Large intestine (tissue), 3 donors: ENCODE measurements at regions not wholly inside any gene's neighbourhood (a gene's known extent, or its start where the extent isn't known, plus 50 kb on each side); places are given as distances from the start of the nearest gene placed in this dataset.
A peak's percentile ranks its signal among the peaks of the same experiment; 100 is the strongest.

Experiments used
- DNase-seq, 2 donors: peaks; one replicate each; pipeline versions ENCODE4 v3.0.0 to v3.0.0-alpha.2; 2013
- H3K27ac ChIP-seq: one replicate; pipeline ENCODE4 v1.5.1; 2013; ENCODE audit warnings: low read length
- H3K27me3 ChIP-seq: 2 replicates; pipeline ENCODE4 v1.6.1; 2013; ENCODE audit warnings: low read length; ENCODE audit not compliant: control insufficient read depth, insufficient read depth
- H3K36me3 ChIP-seq: 2 replicates; pipeline ENCODE4 v1.6.1; 2013; ENCODE audit warnings: low read length; ENCODE audit not compliant: control insufficient read depth, insufficient read depth
- H3K4me1 ChIP-seq: one replicate; pipeline ENCODE4 v1.6.1; 2013; ENCODE audit warnings: low read length; ENCODE audit not compliant: control insufficient read depth, insufficient read depth
- H3K4me3 ChIP-seq: one replicate; pipeline ENCODE4 v1.5.1; 2013; ENCODE audit warnings: low read length
- H3K9me3 ChIP-seq: one replicate; pipeline ENCODE4 v1.6.1; 2013; ENCODE audit warnings: mild to moderate bottlenecking, low read depth, low read length, moderate library complexity; ENCODE audit not compliant: control insufficient read depth
- WGBS: methylation state at CpG from one replicate; pipeline ENCODE4 v1.1.5; 2013; ENCODE audit warnings: low lambda C conversion rate; ENCODE audit not compliant: insufficient coverage; 5-methylcytosine and 5-hydroxymethylcytosine counted together

GRCh38 chr22:34000879-34001526 is 80.7 kb upstream of the LARGE1 start:
- Histone ChIP-seq H3K4me3 (no peak overlapping the region), H3K27me3 (no peaks in the 10 kb centered on the region), H3K4me1 (no peaks in the 10 kb centered on the region), H3K36me3 (no peaks in the 10 kb centered on the region), H3K27ac (no peak overlapping the region), H3K9me3 (no peaks in the 10 kb centered on the region)
- WGBS, result 100% methylated on average over 1 of the region's 2 CpGs
- DNase-seq, result peak in 1 of 2 donors; percentile 14

- no peak overlapping the region for H3K4me3 ChIP-seq
- H3K9me3 ChIP-seq, result no peaks in the 10 kb centered on the region
- H3K27ac ChIP-seq, result no peak overlapping the region
- DNase-seq, result peak in 1 of 2 donors; percentile 10
- no peaks in the 10 kb centered on the region for H3K36me3 ChIP-seq
- H3K4me1 ChIP-seq, result no peaks in the 10 kb centered on the region
- no CpG with 5 or more reads among the region's 3 CpGs for WGBS
- no peaks in the 10 kb centered on the region for H3K27me3 ChIP-seq
These were observed 81.6 kb upstream of the LARGE1 start for GRCh38 chr22:34001701-34002466.

DNA sequence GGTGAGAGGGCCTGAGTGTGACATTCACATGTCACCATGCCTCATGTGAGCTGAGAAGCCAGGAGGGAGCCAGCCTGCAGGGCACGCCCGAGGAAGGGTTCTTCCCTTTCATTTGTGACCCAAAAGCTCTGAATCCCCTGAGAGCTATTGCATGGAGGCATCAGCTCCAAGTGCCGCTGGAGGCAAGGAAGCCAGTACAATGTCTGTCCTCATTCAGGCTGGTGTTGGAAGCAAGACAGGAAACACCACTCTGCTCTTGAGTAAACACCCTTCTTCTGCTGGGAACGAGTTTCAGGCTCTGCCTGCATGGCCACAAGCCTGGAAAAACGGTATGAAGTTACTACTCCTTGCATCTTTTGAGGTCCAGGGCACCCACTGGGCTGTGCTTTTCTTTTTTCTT is 83.8 kb upstream of the LARGE1 start:
- H3K36me3 ChIP-seq, result no peaks in the 10 kb centered on the region
- H3K27ac ChIP-seq, result no peak overlapping the region
- no CpG with 5 or more reads among the region's 5 CpGs for WGBS
- no peaks in the 10 kb centered on the region for H3K4me1 ChIP-seq
- no peak overlapping the region for H3K4me3 ChIP-seq
- no peaks in the 10 kb centered on the region for H3K9me3 ChIP-seq
- DNase-seq, result no peak
- H3K27me3 ChIP-seq, result no peaks in the 10 kb centered on the region

GRCh38 chr22:34010259-34010658 is 90.0 kb upstream of the LARGE1 start:
- 100% methylated on average over 2 of the region's 3 CpGs for WGBS
- Histone ChIP-seq H3K27ac (no peak overlapping the region), H3K36me3 (no peaks in the 10 kb centered on the region), H3K9me3 (peaks cover 3% of the 10 kb centered on the region), H3K4me1 (no peaks in the 10 kb centered on the region), H3K27me3 (no peaks in the 10 kb centered on the region), H3K4me3 (no peak overlapping the region)
- DNase-seq, result no peak

DNA sequence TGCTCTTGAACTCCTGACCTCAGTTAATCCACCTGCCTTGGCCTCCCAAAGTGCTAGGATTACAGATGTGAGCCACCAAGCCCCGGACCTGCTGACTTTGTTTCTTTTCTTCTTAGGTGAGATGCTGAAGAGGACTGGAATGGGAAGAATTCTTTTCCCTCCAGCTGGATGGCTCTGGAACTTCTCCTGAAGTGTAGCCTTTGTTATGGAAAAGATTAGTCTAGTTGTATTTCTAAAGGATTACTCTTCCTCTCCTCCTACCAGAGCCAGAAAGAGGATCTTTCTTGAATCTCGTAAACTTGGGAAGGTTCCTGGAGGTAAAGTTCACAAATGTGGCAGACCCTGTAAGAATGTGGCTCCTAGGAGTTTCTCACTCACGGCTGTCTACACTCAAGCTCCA is 95.4 kb upstream of the LARGE1 start:
- H3K4me1 ChIP-seq, result no peaks in the 10 kb centered on the region
- H3K27ac ChIP-seq, result no peak overlapping the region
- no peak for DNase-seq
- H3K27me3 ChIP-seq, result no peaks in the 10 kb centered on the region
- no peaks in the 10 kb centered on the region for H3K36me3 ChIP-seq
- no peak overlapping the region for H3K4me3 ChIP-seq
- peaks cover 3% of the 10 kb centered on the region for H3K9me3 ChIP-seq
- WGBS, result 88% methylated on average over 1 of the region's 3 CpGs

- H3K27me3 ChIP-seq, result no peaks in the 10 kb centered on the region
- H3K36me3 ChIP-seq, result no peaks in the 10 kb centered on the region
- no peak overlapping the region for H3K4me3 ChIP-seq
- peaks cover 3% of the 10 kb centered on the region for H3K9me3 ChIP-seq
- H3K4me1 ChIP-seq, result no peaks in the 10 kb centered on the region
- peak in 1 of 2 donors; percentile 2 for DNase-seq
- no peak overlapping the region for H3K27ac ChIP-seq
- WGBS, result no CpG with 5 or more reads among the region's 4 CpGs
These were observed 96.9 kb upstream of the LARGE1 start for GRCh38 chr22:34017205-34017604.

GRCh38 chr22:34019190-34019845 is 99.0 kb upstream of the LARGE1 start:
- WGBS, result 72% methylated on average over 2 of the region's 8 CpGs

GRCh38 chr22:34035209-34035608 is 114.9 kb upstream of the LARGE1 start:
- no peak for DNase-seq
- 40% methylated on average over 1 of the region's 1 CpG for WGBS

More at GRCh38 chr22:34019190-34019845, 99.0 kb upstream of the LARGE1 start:
- DNase-seq, result no peak
- Histone ChIP-seq H3K4me3 (no peak overlapping the region), H3K36me3 (no peaks in the 10 kb centered on the region), H3K27me3 (no peaks in the 10 kb centered on the region), H3K9me3 (peaks cover 3% of the 10 kb centered on the region), H3K4me1 (no peaks in the 10 kb centered on the region), H3K27ac (no peak overlapping the region)

DNA sequence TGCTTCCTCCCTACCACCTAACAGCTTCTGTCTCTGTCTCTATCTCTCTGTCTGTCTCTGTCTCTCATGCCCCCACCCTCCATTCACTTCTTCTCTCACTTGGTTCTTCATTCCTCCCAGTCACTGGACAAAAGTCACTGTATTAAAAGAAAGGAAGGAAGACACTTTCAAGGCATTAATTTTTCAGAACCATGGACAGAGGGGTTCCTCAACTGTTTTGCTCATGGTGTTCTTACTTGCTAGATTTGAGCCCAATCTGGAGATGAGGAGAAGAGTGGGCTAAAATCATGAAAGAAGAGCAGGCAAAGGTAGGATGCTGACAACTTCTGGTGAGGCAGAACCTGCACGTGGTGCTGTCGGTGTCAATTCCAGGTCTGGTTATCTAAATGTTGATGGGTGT is 116.7 kb upstream of the LARGE1 start:
- no peak for DNase-seq
- H3K36me3 ChIP-seq, result no peaks in the 10 kb centered on the region
- WGBS, result no CpG with 5 or more reads among the region's 2 CpGs

More at GRCh38 chr22:34035209-34035608, 114.9 kb upstream of the LARGE1 start:
- Histone ChIP-seq H3K4me1 (no peaks in the 10 kb centered on the region), H3K36me3 (no peaks in the 10 kb centered on the region), H3K27me3 (no peaks in the 10 kb centered on the region), H3K9me3 (peaks cover under 1% of the 10 kb centered on the region), H3K4me3 (no peak overlapping the region), H3K27ac (no peak overlapping the region)

DNA sequence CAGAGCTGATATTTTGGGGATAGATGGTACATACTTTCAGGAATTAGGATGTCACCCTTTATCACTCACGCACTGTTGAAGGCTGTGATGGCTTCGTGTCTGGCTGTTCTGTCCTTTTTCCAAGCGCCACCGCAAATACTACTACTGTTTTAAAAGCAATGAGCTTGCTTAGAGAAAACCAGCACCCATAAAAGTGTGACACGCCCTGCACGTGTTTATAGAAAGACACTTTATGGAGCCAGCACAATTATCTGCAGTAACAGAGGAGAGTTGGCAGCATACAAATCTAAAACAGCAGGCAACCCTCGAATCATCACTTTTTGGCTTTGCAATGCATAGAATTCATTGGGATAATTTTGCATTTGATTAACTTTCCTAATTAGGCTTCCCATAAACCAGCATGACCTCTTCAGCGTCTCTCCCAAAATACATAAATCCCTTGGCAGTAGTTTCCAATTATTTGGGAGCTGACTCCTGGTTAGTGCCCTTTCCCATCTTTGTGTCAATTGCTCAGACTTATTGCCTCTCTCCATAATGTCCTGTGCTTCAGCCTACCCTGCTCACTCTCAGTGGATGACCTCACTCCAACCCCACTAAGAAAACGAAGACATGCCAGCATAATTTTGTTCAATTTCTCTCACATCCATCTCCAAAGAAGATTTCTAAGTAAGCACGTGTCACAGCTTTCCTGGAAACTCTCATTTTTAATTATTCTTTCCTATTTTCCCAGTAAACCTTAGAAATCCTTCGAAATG is 118.7 kb upstream of the LARGE1 start:
- Histone ChIP-seq H3K27me3 (no peaks in the 10 kb centered on the region), H3K4me1 (no peaks in the 10 kb centered on the region), H3K9me3 (no peaks in the 10 kb centered on the region), H3K4me3 (no peak overlapping the region), H3K36me3 (no peaks in the 10 kb centered on the region), H3K27ac (no peak overlapping the region)
- WGBS, result 63% methylated on average over 4 of the region's 11 CpGs
- no peak for DNase-seq

More for the DNA sequence above, 116.7 kb upstream of the LARGE1 start:
- H3K4me1 ChIP-seq, result no peaks in the 10 kb centered on the region
- no peaks in the 10 kb centered on the region for H3K27me3 ChIP-seq
- H3K27ac ChIP-seq, result no peak overlapping the region
- no peak overlapping the region for H3K4me3 ChIP-seq
- H3K9me3 ChIP-seq, result no peaks in the 10 kb centered on the region
